ENCODE measurements at regions not wholly inside any gene's neighbourhood (a gene's known extent, or its start where the extent isn't known, plus 50 kb on each side); places are given as distances from the start of the nearest gene placed in this dataset.

- H3K4me3 ChIP-seq (ENCODE audit: low read length in 2 of 2) = no peak overlapping the region
Measured at GRCh38 chr2:208945719-208946256, 478.1 kb upstream of the MAP2 start.

GRCh38 chr2:208948073-208948472, 475.8 kb upstream of the MAP2 start:
- no peak overlapping the region for H3K4me3 ChIP-seq (ENCODE audit: low read length in 2 of 2)
- H3K4me1 ChIP-seq (ENCODE audit: control insufficient read depth in 2 of 2, insufficient read depth in 2 of 2, low read length in 2 of 2) = no peaks in the 10 kb centered on the region
- no peak overlapping the region for H3K9ac ChIP-seq (ENCODE audit: low read depth in 1 of 2, low read length in 2 of 2)
- H3K9me3 ChIP-seq (ENCODE audit: control insufficient read depth in 2 of 2, low read length in 2 of 2) = no peaks in the 10 kb centered on the region
- no peak overlapping the region for H3K27ac ChIP-seq (ENCODE audit: low read depth in 2 of 2, low read length in 2 of 2)
- no peaks in the 10 kb centered on the region for H3K36me3 ChIP-seq (ENCODE audit: control insufficient read depth in 2 of 2, insufficient read depth in 2 of 2, low read length in 2 of 2)
- H3K27me3 ChIP-seq (ENCODE audit: control insufficient read depth in 2 of 2, insufficient read depth in 2 of 2, low read length in 2 of 2) = no peaks in the 10 kb centered on the region

More at GRCh38 chr2:208945719-208946256, 478.1 kb upstream of the MAP2 start:
- no peak overlapping the region for H3K27ac ChIP-seq (ENCODE audit: low read depth in 2 of 2, low read length in 2 of 2)
- H3K27me3 ChIP-seq (ENCODE audit: control insufficient read depth in 2 of 2, insufficient read depth in 2 of 2, low read length in 2 of 2) = no peaks in the 10 kb centered on the region
- no peaks in the 10 kb centered on the region for H3K36me3 ChIP-seq (ENCODE audit: control insufficient read depth in 2 of 2, insufficient read depth in 2 of 2, low read length in 2 of 2)
- no peaks in the 10 kb centered on the region for H3K4me1 ChIP-seq (ENCODE audit: control insufficient read depth in 2 of 2, insufficient read depth in 2 of 2, low read length in 2 of 2)
- no peaks in the 10 kb centered on the region for H3K9me3 ChIP-seq (ENCODE audit: control insufficient read depth in 2 of 2, low read length in 2 of 2)
- no peak overlapping the region for H3K9ac ChIP-seq (ENCODE audit: low read depth in 1 of 2, low read length in 2 of 2)

GRCh38 chr2:208970070-208970469, 453.8 kb upstream of the MAP2 start:
- H3K4me1 ChIP-seq (ENCODE audit: control insufficient read depth in 2 of 2, insufficient read depth in 2 of 2, low read length in 2 of 2) = no peaks in the 10 kb centered on the region
- no peaks in the 10 kb centered on the region for H3K36me3 ChIP-seq (ENCODE audit: control insufficient read depth in 2 of 2, insufficient read depth in 2 of 2, low read length in 2 of 2)
- no peaks in the 10 kb centered on the region for H3K27me3 ChIP-seq (ENCODE audit: control insufficient read depth in 2 of 2, insufficient read depth in 2 of 2, low read length in 2 of 2)
- no peaks in the 10 kb centered on the region for H3K9me3 ChIP-seq (ENCODE audit: control insufficient read depth in 2 of 2, low read length in 2 of 2)
- H3K4me3 ChIP-seq (ENCODE audit: low read length in 2 of 2) = no peak overlapping the region
- H3K9ac ChIP-seq (ENCODE audit: low read depth in 1 of 2, low read length in 2 of 2) = no peak overlapping the region
- no peak overlapping the region for H3K27ac ChIP-seq (ENCODE audit: low read depth in 2 of 2, low read length in 2 of 2)

GRCh38 chr2:208977582-208977981, 446.3 kb upstream of the MAP2 start:
- H3K27ac ChIP-seq (ENCODE audit: low read depth in 2 of 2, low read length in 2 of 2) = no peak overlapping the region
- H3K9me3 ChIP-seq (ENCODE audit: control insufficient read depth in 2 of 2, low read length in 2 of 2) = no peaks in the 10 kb centered on the region
- H3K27me3 ChIP-seq (ENCODE audit: control insufficient read depth in 2 of 2, insufficient read depth in 2 of 2, low read length in 2 of 2) = no peaks in the 10 kb centered on the region
- H3K36me3 ChIP-seq (ENCODE audit: control insufficient read depth in 2 of 2, insufficient read depth in 2 of 2, low read length in 2 of 2) = no peaks in the 10 kb centered on the region
- no peak overlapping the region for H3K9ac ChIP-seq (ENCODE audit: low read depth in 1 of 2, low read length in 2 of 2)
- no peak overlapping the region for H3K4me3 ChIP-seq (ENCODE audit: low read length in 2 of 2)
- no peaks in the 10 kb centered on the region for H3K4me1 ChIP-seq (ENCODE audit: control insufficient read depth in 2 of 2, insufficient read depth in 2 of 2, low read length in 2 of 2)

- Histone ChIP-seq H3K4me1 (ENCODE audit: control insufficient read depth in 2 of 2, insufficient read depth in 2 of 2, low read length in 2 of 2) (no peaks in the 10 kb centered on the region), H3K36me3 (ENCODE audit: control insufficient read depth in 2 of 2, insufficient read depth in 2 of 2, low read length in 2 of 2) (no peaks in the 10 kb centered on the region), H3K27me3 (ENCODE audit: control insufficient read depth in 2 of 2, insufficient read depth in 2 of 2, low read length in 2 of 2) (no peaks in the 10 kb centered on the region)
Measured at GRCh38 chr2:208978946-208979345, 444.9 kb upstream of the MAP2 start.

GRCh38 chr2:208980321-208980720, 443.5 kb upstream of the MAP2 start:
- H3K4me1 ChIP-seq (ENCODE audit: control insufficient read depth in 2 of 2, insufficient read depth in 2 of 2, low read length in 2 of 2) = no peaks in the 10 kb centered on the region
- H3K9ac ChIP-seq (ENCODE audit: low read depth in 1 of 2, low read length in 2 of 2) = no peak overlapping the region
- no peak overlapping the region for H3K27ac ChIP-seq (ENCODE audit: low read depth in 2 of 2, low read length in 2 of 2)
- H3K4me3 ChIP-seq (ENCODE audit: low read length in 2 of 2) = no peak overlapping the region
- no peaks in the 10 kb centered on the region for H3K9me3 ChIP-seq (ENCODE audit: control insufficient read depth in 2 of 2, low read length in 2 of 2)
- no peaks in the 10 kb centered on the region for H3K36me3 ChIP-seq (ENCODE audit: control insufficient read depth in 2 of 2, insufficient read depth in 2 of 2, low read length in 2 of 2)
- no peaks in the 10 kb centered on the region for H3K27me3 ChIP-seq (ENCODE audit: control insufficient read depth in 2 of 2, insufficient read depth in 2 of 2, low read length in 2 of 2)

More at GRCh38 chr2:208978946-208979345, 444.9 kb upstream of the MAP2 start:
- Histone ChIP-seq H3K27ac (ENCODE audit: low read depth in 2 of 2, low read length in 2 of 2) (no peak overlapping the region), H3K9ac (ENCODE audit: low read depth in 1 of 2, low read length in 2 of 2) (no peak overlapping the region), H3K4me3 (ENCODE audit: low read length in 2 of 2) (no peak overlapping the region), H3K9me3 (ENCODE audit: control insufficient read depth in 2 of 2, low read length in 2 of 2) (no peaks in the 10 kb centered on the region)

GRCh38 chr2:208982831-208983230, 441.0 kb upstream of the MAP2 start:
- no peak overlapping the region for H3K9ac ChIP-seq (ENCODE audit: low read depth in 1 of 2, low read length in 2 of 2)
- no peak overlapping the region for H3K4me3 ChIP-seq (ENCODE audit: low read length in 2 of 2)
- no peaks in the 10 kb centered on the region for H3K4me1 ChIP-seq (ENCODE audit: control insufficient read depth in 2 of 2, insufficient read depth in 2 of 2, low read length in 2 of 2)
- no peaks in the 10 kb centered on the region for H3K9me3 ChIP-seq (ENCODE audit: control insufficient read depth in 2 of 2, low read length in 2 of 2)
- H3K27ac ChIP-seq (ENCODE audit: low read depth in 2 of 2, low read length in 2 of 2) = no peak overlapping the region
- H3K36me3 ChIP-seq (ENCODE audit: control insufficient read depth in 2 of 2, insufficient read depth in 2 of 2, low read length in 2 of 2) = no peaks in the 10 kb centered on the region
- no peaks in the 10 kb centered on the region for H3K27me3 ChIP-seq (ENCODE audit: control insufficient read depth in 2 of 2, insufficient read depth in 2 of 2, low read length in 2 of 2)

GRCh38 chr2:208983486-208983885, 440.4 kb upstream of the MAP2 start:
- Histone ChIP-seq H3K27me3 (ENCODE audit: control insufficient read depth in 2 of 2, insufficient read depth in 2 of 2, low read length in 2 of 2) (no peaks in the 10 kb centered on the region), H3K9me3 (ENCODE audit: control insufficient read depth in 2 of 2, low read length in 2 of 2) (no peaks in the 10 kb centered on the region), H3K4me3 (ENCODE audit: low read length in 2 of 2) (no peak overlapping the region), H3K4me1 (ENCODE audit: control insufficient read depth in 2 of 2, insufficient read depth in 2 of 2, low read length in 2 of 2) (no peaks in the 10 kb centered on the region), H3K36me3 (ENCODE audit: control insufficient read depth in 2 of 2, insufficient read depth in 2 of 2, low read length in 2 of 2) (no peaks in the 10 kb centered on the region), H3K27ac (ENCODE audit: low read depth in 2 of 2, low read length in 2 of 2) (no peak overlapping the region), H3K9ac (ENCODE audit: low read depth in 1 of 2, low read length in 2 of 2) (no peak overlapping the region)

GRCh38 chr2:208984376-208985090, 439.3 kb upstream of the MAP2 start:
- Histone ChIP-seq H3K27ac (ENCODE audit: low read depth in 2 of 2, low read length in 2 of 2) (no peak overlapping the region), H3K27me3 (ENCODE audit: control insufficient read depth in 2 of 2, insufficient read depth in 2 of 2, low read length in 2 of 2) (no peaks in the 10 kb centered on the region), H3K4me1 (ENCODE audit: control insufficient read depth in 2 of 2, insufficient read depth in 2 of 2, low read length in 2 of 2) (no peaks in the 10 kb centered on the region), H3K36me3 (ENCODE audit: control insufficient read depth in 2 of 2, insufficient read depth in 2 of 2, low read length in 2 of 2) (no peaks in the 10 kb centered on the region), H3K9ac (ENCODE audit: low read depth in 1 of 2, low read length in 2 of 2) (no peak overlapping the region), H3K4me3 (ENCODE audit: low read length in 2 of 2) (no peak overlapping the region), H3K9me3 (ENCODE audit: control insufficient read depth in 2 of 2, low read length in 2 of 2) (no peaks in the 10 kb centered on the region)

GRCh38 chr2:208985644-208986043, 438.2 kb upstream of the MAP2 start:
- Histone ChIP-seq H3K4me3 (ENCODE audit: low read length in 2 of 2) (no peak overlapping the region), H3K4me1 (ENCODE audit: control insufficient read depth in 2 of 2, insufficient read depth in 2 of 2, low read length in 2 of 2) (no peaks in the 10 kb centered on the region), H3K9ac (ENCODE audit: low read depth in 1 of 2, low read length in 2 of 2) (no peak overlapping the region), H3K27me3 (ENCODE audit: control insufficient read depth in 2 of 2, insufficient read depth in 2 of 2, low read length in 2 of 2) (no peaks in the 10 kb centered on the region), H3K36me3 (ENCODE audit: control insufficient read depth in 2 of 2, insufficient read depth in 2 of 2, low read length in 2 of 2) (no peaks in the 10 kb centered on the region), H3K27ac (ENCODE audit: low read depth in 2 of 2, low read length in 2 of 2) (no peak overlapping the region), H3K9me3 (ENCODE audit: control insufficient read depth in 2 of 2, low read length in 2 of 2) (no peaks in the 10 kb centered on the region)

Data from mucosa of rectum (tissue), 2 donors.